IMR-90 (cell line): ENCODE measurements at regions not wholly inside any gene's neighbourhood (a gene's known extent, or its start where the extent isn't known, plus 50 kb on each side); places are given as distances from the start of the nearest gene placed in this dataset.

Source experiments
- ATAC-seq: fragments of 200-7000 bp; cut with Tn5 transposase; 2 replicates; pipeline ENCODE4 v1.9.1; 2020; ENCODE audit warnings: low read depth, mild to moderate bottlenecking, moderate library complexity
- BruUV-seq: library from RNA; stranded (reverse); fragments of 400-500 nt; replicated peaks from 2 replicates; lab custom pipeline; 2021; lab: Mats Ljungman, UMichigan
- CTCF ChIA-PET: fragments of 300-600 bp; formaldehyde crosslinking; extraction: SDS; loops from one replicate; lab custom pipeline; 2021; ENCODE audit warnings: antibody characterized with exemption; lab: Yijun Ruan, JAX
- POLR2A ChIA-PET: fragments of 300-600 bp; sonication (Branson Sonifier 250); formaldehyde crosslinking; loops from one replicate; lab custom pipeline; 2022; ENCODE audit warnings: antibody characterized with exemption; ENCODE audit not compliant: unreplicated experiment; lab: Charles Lee
- DNase-seq: peaks from one replicate; pipeline ENCODE4 v3.0.0; 2013
- H2AFZ ChIP-seq: replicated peaks from 2 replicates; pipeline ENCODE3; 2013; ENCODE audit warnings: low read length, mild to moderate bottlenecking; ENCODE audit not compliant: poor library complexity
- H2AK5ac ChIP-seq: 2 replicates; pipeline ENCODE4 v1.6.1; 2013; ENCODE audit warnings: low read depth, low read length, inconsistent platforms
- H2AK9ac ChIP-seq: replicated peaks from 2 replicates; pipeline ENCODE3; 2013; ENCODE audit warnings: mild to moderate bottlenecking, low read depth, low read length, moderate library complexity; ENCODE audit not compliant: poor library complexity
- H2BK120ac ChIP-seq: 2 replicates; pipeline ENCODE4 v1.6.1; 2013; ENCODE audit warnings: low read depth, low read length, inconsistent platforms
- H2BK15ac ChIP-seq: 3 replicates; pipeline ENCODE4 v1.6.1; 2013; ENCODE audit warnings: low read depth, low read length, inconsistent platforms
- H2BK20ac ChIP-seq: 2 replicates; pipeline ENCODE4 v1.6.1; 2013; ENCODE audit warnings: low read depth, mild to moderate bottlenecking, inconsistent platforms, low read length, moderate library complexity
- H2BK5ac ChIP-seq: 2 replicates; pipeline ENCODE4 v1.6.1; 2013; ENCODE audit warnings: mild to moderate bottlenecking, low read depth, low read length, inconsistent platforms; ENCODE audit not compliant: poor library complexity, severe bottlenecking
- H3K14ac ChIP-seq: replicated peaks from 2 replicates; pipeline ENCODE4 v1.6.1; 2013; ENCODE audit warnings: low read depth, low read length, inconsistent platforms
- H3K18ac ChIP-seq: 2 replicates; pipeline ENCODE4 v1.6.1; 2013; ENCODE audit warnings: low read depth, low read length, control low read depth
- H3K23ac ChIP-seq: 2 replicates; pipeline ENCODE4 v1.6.1; 2013; ENCODE audit warnings: low read depth, low read length, inconsistent platforms
- H3K27ac ChIP-seq: 2 replicates; pipeline ENCODE4 v1.5.1; 2013; ENCODE audit warnings: mild to moderate bottlenecking, control low read depth, low read length; ENCODE audit not compliant: insufficient read depth
- H3K27me3 ChIP-seq: 2 replicates; pipeline ENCODE4 v1.6.1; 2013; ENCODE audit warnings: low read length; ENCODE audit not compliant: control insufficient read depth, insufficient read depth
- H3K36me3 ChIP-seq: 2 replicates; pipeline ENCODE4 v1.6.1; 2013; ENCODE audit warnings: low read length, mixed read lengths; ENCODE audit not compliant: control insufficient read depth, insufficient read depth
- H3K4ac ChIP-seq: 2 replicates; pipeline ENCODE4 v1.6.1; 2013; ENCODE audit warnings: low read depth, low read length, inconsistent platforms
- H3K4me1 ChIP-seq: 2 replicates; pipeline ENCODE4 v1.6.1; 2013; ENCODE audit warnings: low read length, mixed read lengths; ENCODE audit not compliant: control insufficient read depth, insufficient read depth
- H3K4me2 ChIP-seq: 2 replicates; pipeline ENCODE4 v1.6.1; 2013; ENCODE audit warnings: low read depth, mild to moderate bottlenecking, control low read depth, low read length, moderate library complexity
- H3K4me3 ChIP-seq: 2 replicates; pipeline ENCODE4 v1.5.1; 2013; ENCODE audit warnings: low read depth, mild to moderate bottlenecking, control low read depth, low read length, moderate library complexity; ENCODE audit not compliant: insufficient read depth
- H3K56ac ChIP-seq: 2 replicates; pipeline ENCODE4 v1.6.1; 2013; ENCODE audit warnings: low read length, inconsistent platforms; ENCODE audit not compliant: insufficient read depth; ENCODE audit errors: extremely low read depth
- H3K79me1 ChIP-seq, 2 experiments: 2 replicates each; pipeline ENCODE4 v1.6.1; 2013; ENCODE audit warnings: low read length in 2 of 2, inconsistent platforms in 1 of 2, low read depth in 1 of 2
- H3K9ac ChIP-seq: 2 replicates; pipeline ENCODE4 v1.6.1; 2013; ENCODE audit warnings: low read depth, low read length, control low read depth
- H3K9me1 ChIP-seq: 2 replicates; pipeline ENCODE4 v1.6.1; 2013; ENCODE audit warnings: low read length, inconsistent platforms; ENCODE audit not compliant: insufficient read depth
- H3K9me3 ChIP-seq: 2 replicates; pipeline ENCODE4 v1.6.1; 2013; ENCODE audit warnings: low read length; ENCODE audit not compliant: control insufficient read depth, insufficient read depth
- H4K20me1 ChIP-seq: 2 replicates; pipeline ENCODE4 v1.6.1; 2013; ENCODE audit warnings: low read length, inconsistent platforms; ENCODE audit not compliant: insufficient read depth
- H4K5ac ChIP-seq: 2 replicates; pipeline ENCODE4 v1.6.1; 2013; ENCODE audit warnings: mild to moderate bottlenecking, low read depth, low read length, control low read depth
- H4K8ac ChIP-seq, 2 experiments: 2 replicates each; pipeline ENCODE4 v1.6.1; 2013; ENCODE audit warnings: low read depth in 2 of 2, low read length in 2 of 2, control low read depth in 1 of 2, inconsistent platforms in 1 of 2
- H4K91ac ChIP-seq: 2 replicates; pipeline ENCODE4 v1.6.1; 2013; ENCODE audit warnings: low read depth, low read length, inconsistent platforms; ENCODE audit not compliant: insufficient read depth
- CEBPB ChIP-seq: IDR thresholded peaks from 2 replicates; pipeline ENCODE4 v1.6.1; 2012; ENCODE audit warnings: low read depth, low read length, improper control_type of control experiment
- CHD1 ChIP-seq: IDR thresholded peaks from 2 replicates; pipeline ENCODE4 v1.6.1; 2012; ENCODE audit warnings: low read depth, low read length, improper control_type of control experiment
- MXI1 ChIP-seq: IDR thresholded peaks from 2 replicates; pipeline ENCODE4 v1.6.1; 2012; ENCODE audit warnings: low read depth, mild to moderate bottlenecking, low read length, moderate library complexity, borderline replicate concordance
- POLR2A ChIP-seq: IDR thresholded peaks from 2 replicates; pipeline ENCODE4 v1.6.1; 2012; ENCODE audit warnings: mild to moderate bottlenecking, low read depth, low read length
- dilution Hi-C: fragments of 300-500 bp; cut with HindIII; formaldehyde crosslinking; loops from one replicate; pipeline ENCODE4 v1.14.3; 2018; ENCODE audit warnings: low sequenced_read_pairs; ENCODE audit not compliant: unreplicated experiment
- in situ Hi-C: fragments of 300-500 bp; cut with MboI; formaldehyde crosslinking; loops from 3 replicates; pipeline ENCODE4 v1.14.3; 2019; ENCODE audit warnings: low sequenced_read_pairs, inconsistent platforms, mixed read lengths
- intact Hi-C: fragments of 100-400 bp; cut with micrococcal nuclease; formaldehyde crosslinking; loops from 2 replicates; pipeline ENCODE4 v1.10.0; 2022
- TF ChIP-seq, protein P1 (sequence below): fragments of 150-350 bp; IDR thresholded peaks from 2 replicates; pipeline ENCODE4 v1.6.1; 2016; ENCODE audit warnings: low read depth, mild to moderate bottlenecking, low read length, moderate library complexity, borderline replicate concordance
- TF ChIP-seq, protein P2 (sequence below): fragments of 150-350 bp; IDR thresholded peaks from 2 replicates; pipeline ENCODE4 v1.6.1; 2017; ENCODE audit warnings: mild to moderate bottlenecking, antibody characterized with exemption, low read length, low read depth
- TF ChIP-seq, protein P3 (sequence below): conservative IDR thresholded peaks from 2 replicates; pipeline ENCODE4 v1.5.1; 2012; ENCODE audit warnings: mild to moderate bottlenecking, low read depth, low read length, improper control_type of control experiment

DNA sequence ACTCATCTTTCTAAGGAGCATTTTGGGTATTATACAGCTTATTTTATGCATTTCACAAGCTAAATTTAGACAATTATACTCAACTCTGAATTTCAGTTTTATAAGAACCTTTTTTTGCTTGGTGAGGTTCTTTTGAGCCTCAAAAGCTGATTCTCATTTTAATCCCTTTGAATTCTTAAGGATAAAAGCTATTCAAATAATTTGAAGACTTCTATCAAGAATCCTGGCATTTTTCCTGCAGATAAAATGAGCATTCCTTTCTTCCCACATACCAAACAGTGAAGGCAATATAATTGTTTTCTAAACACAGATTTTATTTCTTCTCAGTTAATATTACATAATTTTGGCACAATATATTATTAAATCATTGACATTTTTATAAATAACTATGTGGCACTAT is 118.4 kb upstream of the GPM6A start:
- Histone ChIP-seq H3K23ac (no peak overlapping the region), H3K56ac (no peak overlapping the region), H4K20me1 (no peaks in the 10 kb centered on the region), H2BK15ac (no peak overlapping the region), H2AK9ac (no peak overlapping the region), H3K4me2 (no peak overlapping the region), H3K27ac (no peak overlapping the region), H4K5ac (no peak overlapping the region), H3K18ac (no peak overlapping the region), H3K14ac (no peak overlapping the region), H3K4me1 (no peaks in the 10 kb centered on the region), H3K79me1 (no peaks in the 10 kb centered on the region), H2AFZ (no peak overlapping the region), H2AK5ac (no peak overlapping the region), H3K4me3 (no peak overlapping the region), H2BK20ac (no peak overlapping the region), H3K9me3 (no peaks in the 10 kb centered on the region), H2BK5ac (no peak overlapping the region), H3K9me1 (no peaks in the 10 kb centered on the region), H3K36me3 (no peaks in the 10 kb centered on the region), H3K27me3 (no peaks in the 10 kb centered on the region), H3K4ac (no peak overlapping the region), H4K8ac (no peak overlapping the region), H3K9ac (no peak overlapping the region), H4K91ac (no peak overlapping the region), H2BK120ac (no peak overlapping the region)
- intact Hi-C loops (no loop called here), dilution Hi-C loops (no loop called here), in situ Hi-C loops (no loop called here)
- no peak for TF ChIP-seq POLR2A
- TF ChIP-seq, protein P1, sequence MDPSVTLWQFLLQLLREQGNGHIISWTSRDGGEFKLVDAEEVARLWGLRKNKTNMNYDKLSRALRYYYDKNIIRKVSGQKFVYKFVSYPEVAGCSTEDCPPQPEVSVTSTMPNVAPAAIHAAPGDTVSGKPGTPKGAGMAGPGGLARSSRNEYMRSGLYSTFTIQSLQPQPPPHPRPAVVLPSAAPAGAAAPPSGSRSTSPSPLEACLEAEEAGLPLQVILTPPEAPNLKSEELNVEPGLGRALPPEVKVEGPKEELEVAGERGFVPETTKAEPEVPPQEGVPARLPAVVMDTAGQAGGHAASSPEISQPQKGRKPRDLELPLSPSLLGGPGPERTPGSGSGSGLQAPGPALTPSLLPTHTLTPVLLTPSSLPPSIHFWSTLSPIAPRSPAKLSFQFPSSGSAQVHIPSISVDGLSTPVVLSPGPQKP: no peak
- TF ChIP-seq, protein P2, sequence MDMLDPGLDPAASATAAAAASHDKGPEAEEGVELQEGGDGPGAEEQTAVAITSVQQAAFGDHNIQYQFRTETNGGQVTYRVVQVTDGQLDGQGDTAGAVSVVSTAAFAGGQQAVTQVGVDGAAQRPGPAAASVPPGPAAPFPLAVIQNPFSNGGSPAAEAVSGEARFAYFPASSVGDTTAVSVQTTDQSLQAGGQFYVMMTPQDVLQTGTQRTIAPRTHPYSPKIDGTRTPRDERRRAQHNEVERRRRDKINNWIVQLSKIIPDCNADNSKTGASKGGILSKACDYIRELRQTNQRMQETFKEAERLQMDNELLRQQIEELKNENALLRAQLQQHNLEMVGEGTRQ: no peak
- no peak for TF ChIP-seq CHD1
- TF ChIP-seq, protein P3, sequence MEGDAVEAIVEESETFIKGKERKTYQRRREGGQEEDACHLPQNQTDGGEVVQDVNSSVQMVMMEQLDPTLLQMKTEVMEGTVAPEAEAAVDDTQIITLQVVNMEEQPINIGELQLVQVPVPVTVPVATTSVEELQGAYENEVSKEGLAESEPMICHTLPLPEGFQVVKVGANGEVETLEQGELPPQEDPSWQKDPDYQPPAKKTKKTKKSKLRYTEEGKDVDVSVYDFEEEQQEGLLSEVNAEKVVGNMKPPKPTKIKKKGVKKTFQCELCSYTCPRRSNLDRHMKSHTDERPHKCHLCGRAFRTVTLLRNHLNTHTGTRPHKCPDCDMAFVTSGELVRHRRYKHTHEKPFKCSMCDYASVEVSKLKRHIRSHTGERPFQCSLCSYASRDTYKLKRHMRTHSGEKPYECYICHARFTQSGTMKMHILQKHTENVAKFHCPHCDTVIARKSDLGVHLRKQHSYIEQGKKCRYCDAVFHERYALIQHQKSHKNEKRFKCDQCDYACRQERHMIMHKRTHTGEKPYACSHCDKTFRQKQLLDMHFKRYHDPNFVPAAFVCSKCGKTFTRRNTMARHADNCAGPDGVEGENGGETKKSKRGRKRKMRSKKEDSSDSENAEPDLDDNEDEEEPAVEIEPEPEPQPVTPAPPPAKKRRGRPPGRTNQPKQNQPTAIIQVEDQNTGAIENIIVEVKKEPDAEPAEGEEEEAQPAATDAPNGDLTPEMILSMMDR: no peak
- no peak for TF ChIP-seq MXI1
- no peak for TF ChIP-seq CEBPB
- ChIA-PET CTCF (no interaction called here), POLR2A (no interaction called here)
- DNase-seq (no peak), ATAC-seq (no peak)
- no TSS peak for BruUV-seq
